ENCODE measurements at regions not wholly inside any gene's neighbourhood (a gene's known extent, or its start where the extent isn't known, plus 50 kb on each side); places are given as distances from the start of the nearest gene placed in this dataset.
"Not testable (repeated sequence)": the region's sequence is repeated elsewhere in the genome, so short reads cannot be mapped to it uniquely, and the experiment has no call there.

DNA sequence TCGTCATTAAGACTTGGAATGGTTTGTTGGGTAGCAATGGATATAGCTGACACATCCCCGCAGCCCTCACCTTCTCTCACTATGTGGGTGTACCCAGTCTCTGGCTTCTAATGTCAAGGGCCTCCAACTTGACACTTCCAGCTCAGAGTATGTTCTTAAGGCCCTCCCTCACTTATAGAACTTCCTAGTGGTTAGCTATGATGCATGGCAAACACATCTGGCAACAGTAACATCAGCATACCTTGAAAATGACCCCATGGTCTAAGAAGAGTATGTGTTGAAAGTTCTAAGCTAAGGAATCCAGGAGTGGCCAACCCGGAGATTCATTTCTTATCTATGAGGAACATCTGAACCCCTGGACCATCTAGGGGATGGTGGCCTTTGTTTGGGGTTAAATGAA, 151.2 kb downstream of the GTF2IRD2B start:
- TF ChIP-seq POLR2A (IDR thresholded peaks at IDR 0.05): not testable (repeated sequence)
- TF ChIP-seq, protein P1, sequence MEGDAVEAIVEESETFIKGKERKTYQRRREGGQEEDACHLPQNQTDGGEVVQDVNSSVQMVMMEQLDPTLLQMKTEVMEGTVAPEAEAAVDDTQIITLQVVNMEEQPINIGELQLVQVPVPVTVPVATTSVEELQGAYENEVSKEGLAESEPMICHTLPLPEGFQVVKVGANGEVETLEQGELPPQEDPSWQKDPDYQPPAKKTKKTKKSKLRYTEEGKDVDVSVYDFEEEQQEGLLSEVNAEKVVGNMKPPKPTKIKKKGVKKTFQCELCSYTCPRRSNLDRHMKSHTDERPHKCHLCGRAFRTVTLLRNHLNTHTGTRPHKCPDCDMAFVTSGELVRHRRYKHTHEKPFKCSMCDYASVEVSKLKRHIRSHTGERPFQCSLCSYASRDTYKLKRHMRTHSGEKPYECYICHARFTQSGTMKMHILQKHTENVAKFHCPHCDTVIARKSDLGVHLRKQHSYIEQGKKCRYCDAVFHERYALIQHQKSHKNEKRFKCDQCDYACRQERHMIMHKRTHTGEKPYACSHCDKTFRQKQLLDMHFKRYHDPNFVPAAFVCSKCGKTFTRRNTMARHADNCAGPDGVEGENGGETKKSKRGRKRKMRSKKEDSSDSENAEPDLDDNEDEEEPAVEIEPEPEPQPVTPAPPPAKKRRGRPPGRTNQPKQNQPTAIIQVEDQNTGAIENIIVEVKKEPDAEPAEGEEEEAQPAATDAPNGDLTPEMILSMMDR (IDR thresholded peaks at IDR 0.05): not testable (repeated sequence)

Data from stomach (tissue), 4 donors.